Hematopoietic multipotent progenitor cell treated with erythropoietin and hydrocortisone succinate and interleukin-3 and kit ligand, for 4 days (in vitro differentiated cells): ENCODE measurements at regions not wholly inside any gene's neighbourhood (a gene's known extent, or its start where the extent isn't known, plus 50 kb on each side); places are given as distances from the start of the nearest gene placed in this dataset.

Source experiments
- DNase-seq: peaks from one replicate; pipeline ENCODE4 v3.0.0-alpha.2; 2015

DNA sequence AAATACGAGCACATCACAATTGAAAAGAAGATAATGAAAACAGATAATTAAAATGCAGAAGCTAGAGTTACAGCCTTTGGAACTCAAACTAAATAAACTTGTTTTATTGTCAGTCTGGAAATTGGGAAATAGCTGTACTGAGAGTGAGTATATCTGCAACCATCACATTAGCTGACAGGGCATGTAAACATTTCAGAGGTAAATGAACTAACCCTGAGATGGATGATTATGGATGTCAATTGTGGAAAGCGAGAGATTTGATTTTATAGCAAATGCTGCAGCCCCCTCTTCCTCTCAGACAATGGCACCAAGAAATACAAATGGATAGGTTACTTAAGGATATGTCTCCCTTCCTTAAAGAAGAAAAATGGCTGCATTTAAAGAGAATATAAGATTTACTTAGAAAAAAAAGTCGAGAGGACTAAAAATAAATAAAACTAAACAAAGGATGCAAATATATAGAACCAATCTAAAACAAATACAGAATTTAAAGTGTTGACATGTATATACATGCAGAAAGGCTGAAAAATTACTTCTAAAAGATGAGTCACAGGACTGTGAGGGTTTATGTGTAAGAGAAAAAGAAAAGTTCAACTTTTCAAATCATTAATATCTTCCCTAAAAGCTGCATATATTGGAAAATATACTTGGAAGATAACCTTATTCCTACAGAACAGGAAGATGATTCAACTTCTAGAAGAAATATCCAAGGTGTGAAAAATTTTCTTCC is 120.3 kb upstream of the FLRT2 start:
- DNase-seq = no peak

DNA sequence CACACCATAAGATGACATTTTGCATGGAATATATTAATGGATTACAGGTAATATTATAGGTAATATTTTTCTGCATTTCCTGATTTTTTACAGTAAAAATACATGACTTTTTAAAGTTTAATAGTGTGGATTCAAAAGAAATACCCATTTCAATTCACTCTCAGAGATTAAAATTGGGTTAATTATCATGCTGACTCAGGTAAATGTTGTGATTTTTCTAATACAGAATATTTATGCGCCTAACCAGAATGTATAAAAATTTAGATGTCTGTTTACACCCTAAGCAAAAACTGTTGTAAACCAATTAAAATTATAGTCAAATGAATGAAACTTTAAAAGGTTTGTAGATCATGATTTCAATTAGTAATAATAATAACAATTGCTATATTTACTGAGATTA is 117.2 kb upstream of the FLRT2 start:
- DNase-seq = no peak

GRCh38 chr14:85413836-85414526 is 116.0 kb upstream of the FLRT2 start:
- DNase-seq = peak; percentile 62

DNA sequence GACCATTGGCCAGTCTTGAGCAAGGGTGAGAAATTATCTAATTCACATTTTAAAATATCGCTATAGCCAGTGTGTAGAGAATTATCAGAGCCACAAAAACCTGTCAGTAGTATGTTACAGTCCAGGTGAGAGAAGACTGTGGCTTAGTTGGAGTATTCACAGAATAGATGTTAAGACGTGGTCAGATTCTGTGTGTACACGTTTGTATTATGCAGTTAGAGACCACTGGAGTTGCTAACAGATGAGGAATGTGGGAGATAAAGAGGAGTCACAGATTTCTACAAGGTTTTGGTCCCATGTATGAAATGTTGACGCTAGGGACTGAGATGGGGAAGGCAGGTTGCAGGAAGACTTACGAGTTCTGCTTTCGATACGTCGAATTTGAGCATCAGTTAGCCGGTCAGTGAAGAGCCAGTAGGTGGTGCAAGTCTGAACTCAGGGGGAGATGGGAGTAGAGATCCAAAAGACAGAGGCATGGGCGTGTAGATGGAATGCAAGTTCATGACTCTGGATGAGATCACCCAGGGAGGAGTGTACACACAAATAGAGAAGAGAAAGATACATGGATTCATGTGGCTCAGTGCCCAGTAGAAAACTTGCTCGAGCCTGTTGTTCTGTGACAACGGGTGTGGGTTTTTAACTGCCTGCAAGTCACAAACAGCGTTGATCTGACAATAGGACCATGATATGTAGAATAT is 114.8 kb upstream of the FLRT2 start:
- DNase-seq = peak; percentile 3

GRCh38 chr14:85416771-85417170 is 113.2 kb upstream of the FLRT2 start:
- DNase-seq = peak; percentile 46

DNA sequence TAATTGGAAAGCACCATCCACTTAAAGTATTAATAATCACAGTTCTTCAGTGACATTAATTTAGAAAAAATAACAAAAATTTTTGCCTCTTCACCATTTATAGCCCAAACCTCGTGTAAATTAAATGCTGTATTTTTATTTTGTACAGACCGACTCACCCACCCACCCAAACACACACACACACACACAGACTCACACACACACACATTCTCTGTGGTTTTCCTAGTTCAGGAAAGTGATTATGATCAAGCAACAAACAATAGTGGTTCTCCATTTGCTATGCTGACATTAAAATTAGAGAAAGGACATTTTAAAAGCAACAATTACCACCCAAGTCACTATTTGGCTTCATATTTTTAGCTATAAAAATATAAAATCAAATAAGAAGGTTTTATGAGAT is 112.5 kb upstream of the FLRT2 start:
- peak; percentile 13 for DNase-seq

DNA sequence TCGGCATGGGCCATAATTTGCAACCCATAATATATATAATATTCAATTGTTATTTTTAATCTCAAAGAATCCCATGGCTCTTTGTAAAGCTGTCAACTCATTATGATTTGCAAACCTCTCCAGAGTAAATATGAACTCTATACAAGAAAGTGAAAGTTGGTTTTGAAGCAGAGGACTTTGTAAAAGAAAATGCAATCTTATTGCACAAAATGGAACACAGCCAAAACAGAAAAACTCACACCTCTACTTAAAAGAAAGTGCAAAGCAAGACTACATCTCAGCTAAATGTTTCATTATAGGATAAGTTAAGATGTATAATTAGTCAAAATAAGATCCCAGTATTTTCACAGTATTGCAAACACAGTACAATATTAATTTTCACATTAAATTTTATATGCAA is 111.2 kb upstream of the FLRT2 start:
- DNase-seq = no peak

- no peak for DNase-seq
Measured at GRCh38 chr14:85420278-85420677, 109.7 kb upstream of the FLRT2 start.

GRCh38 chr14:85420707-85421106 is 109.2 kb upstream of the FLRT2 start:
- no peak for DNase-seq

GRCh38 chr14:85421186-85421877 is 108.6 kb upstream of the FLRT2 start:
- DNase-seq = no peak

DNA sequence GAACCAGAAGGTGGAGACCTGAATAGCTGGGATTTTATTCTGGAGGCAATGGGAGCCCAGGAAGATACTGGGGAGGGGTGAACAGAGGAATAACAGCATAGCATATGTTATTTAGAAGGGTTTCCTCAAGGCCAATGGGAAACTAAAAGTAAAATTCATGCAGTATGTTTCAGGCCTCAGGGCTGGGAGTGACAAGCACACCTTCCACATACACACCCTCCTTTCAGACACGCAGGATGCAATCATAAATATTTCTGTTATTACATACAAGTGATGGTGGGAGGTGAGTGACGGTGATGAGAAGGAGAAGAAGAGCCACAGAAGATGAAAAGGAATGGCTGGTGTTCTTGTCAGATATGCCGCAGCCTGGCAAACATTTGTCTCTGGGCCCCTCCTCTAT is 106.1 kb upstream of the FLRT2 start:
- no peak for DNase-seq

DNA sequence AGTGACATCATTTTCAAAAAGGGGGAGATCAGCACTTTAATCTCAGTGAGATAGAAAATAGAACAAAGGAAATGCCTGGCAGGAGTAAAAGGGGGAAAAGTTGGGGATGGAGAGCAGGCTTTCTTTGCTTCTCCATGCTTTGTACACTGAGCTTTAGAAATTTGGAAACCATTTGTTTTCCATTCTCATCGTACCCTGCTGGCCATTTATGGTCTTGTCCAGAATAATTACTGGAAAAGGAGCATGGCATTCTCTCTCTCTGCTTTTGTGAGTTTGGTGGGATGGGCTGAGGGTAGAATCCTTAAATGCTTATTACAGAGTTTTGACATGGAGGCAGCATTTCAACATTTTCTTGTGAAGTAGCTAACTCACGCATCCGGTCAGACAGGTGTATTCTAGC is 104.4 kb upstream of the FLRT2 start:
- no peak for DNase-seq

DNA sequence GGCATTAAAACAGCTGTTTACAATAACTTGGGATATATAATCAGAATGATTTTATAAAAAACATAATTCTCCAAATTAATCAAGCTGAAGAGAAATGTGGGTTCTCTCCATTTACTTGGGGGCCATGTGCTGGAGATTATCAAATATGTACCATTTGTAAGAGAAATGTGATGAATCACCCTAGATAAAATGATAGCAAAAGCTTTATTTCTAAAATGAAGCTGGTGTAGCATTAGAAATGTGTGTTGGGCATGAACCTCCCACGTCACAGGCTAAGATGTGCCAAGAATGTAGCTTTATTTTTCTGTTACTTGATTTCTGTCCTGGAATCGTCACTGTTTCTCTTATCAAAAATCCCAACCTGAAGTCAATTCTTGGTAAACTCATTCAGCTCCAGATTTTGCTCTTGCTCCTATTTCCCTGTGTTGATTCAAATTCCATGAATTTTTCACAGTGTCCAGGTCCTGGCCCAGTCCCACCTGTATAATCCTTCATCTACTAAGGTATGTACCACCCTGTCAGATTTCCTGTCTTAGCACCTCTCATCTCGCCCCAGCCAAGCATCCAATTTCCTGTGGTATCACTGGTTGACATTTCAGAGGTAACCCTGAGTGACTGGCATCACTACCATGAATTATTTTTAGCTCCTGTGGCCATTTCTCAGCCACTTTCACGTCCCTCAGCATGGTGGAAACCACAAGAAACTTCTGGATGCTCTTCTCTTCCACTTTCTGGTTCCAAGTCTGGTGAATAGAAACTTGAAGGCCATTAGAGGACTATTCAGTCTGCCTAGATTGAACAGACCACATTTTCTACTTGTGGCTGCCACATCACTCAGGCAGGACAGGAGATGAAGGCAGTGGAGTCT is 103.6 kb upstream of the FLRT2 start:
- DNase-seq = no peak

- DNase-seq = no peak
Measured at GRCh38 chr14:85428926-85429325, 101.0 kb upstream of the FLRT2 start.

DNA sequence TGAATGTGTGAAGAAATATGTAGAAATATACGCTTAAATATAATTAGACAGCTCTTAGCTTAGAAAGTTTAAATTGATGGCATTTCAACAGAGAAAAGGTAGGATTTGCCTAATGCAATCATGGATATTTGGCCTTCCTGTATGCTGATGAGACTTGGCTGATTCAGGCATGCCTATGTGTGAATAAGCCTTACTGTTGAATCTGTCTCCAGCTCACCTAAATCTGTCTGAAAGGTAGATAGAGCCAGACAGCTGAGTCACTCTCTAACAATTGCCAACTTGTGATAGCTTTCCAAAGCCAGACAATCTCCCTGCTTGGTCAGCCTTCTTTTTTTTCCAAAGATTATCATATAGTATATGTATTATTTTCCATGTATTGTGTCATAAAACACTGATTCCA is 92.8 kb upstream of the FLRT2 start:
- no peak for DNase-seq

DNA sequence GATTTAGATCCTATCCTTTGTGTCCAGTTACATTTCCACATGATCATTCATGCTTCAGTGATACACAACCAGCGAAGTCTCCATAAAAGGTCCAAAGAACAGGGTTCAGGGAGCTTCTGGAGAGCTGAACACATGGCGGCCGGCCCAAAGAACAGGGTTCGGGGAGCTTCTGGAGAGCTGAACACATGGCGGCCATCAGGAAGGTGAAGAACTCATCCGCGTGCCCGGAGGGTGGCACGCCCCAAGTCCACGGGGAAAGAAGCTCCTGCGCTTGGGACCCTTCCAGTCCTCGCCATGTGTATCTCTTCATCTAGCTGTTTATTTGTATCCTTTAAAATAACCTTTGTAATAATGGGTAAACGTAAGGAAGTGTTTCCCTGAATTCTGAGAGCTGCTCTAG is 91.9 kb upstream of the FLRT2 start:
- DNase-seq = no peak

DNA sequence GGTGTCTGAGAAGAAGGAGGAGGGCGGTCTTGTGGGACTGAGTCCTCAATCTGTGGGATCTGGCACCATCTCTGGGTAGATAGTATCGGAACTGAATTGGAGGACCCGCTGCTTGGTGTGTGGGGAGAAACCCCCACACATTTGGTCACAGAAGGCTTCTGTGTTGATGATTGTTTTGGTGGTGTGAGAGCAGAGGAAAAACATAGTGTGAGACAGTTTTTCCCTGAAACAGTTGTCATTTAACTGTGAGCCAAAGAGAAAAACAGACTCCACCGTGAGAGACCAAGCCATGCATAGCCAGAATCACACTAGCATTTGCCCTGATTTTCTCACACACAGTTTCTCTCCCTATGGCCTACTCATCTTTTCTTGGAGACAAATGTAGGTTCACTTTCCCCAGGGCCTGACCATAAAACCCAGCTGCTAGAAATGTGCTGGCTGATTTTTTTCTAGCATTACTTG is 91.4 kb upstream of the FLRT2 start:
- no peak for DNase-seq

GRCh38 chr14:85439696-85440328 is 90.1 kb upstream of the FLRT2 start:
- no peak for DNase-seq

- DNase-seq = no peak
Measured at GRCh38 chr14:85441909-85442643, 87.9 kb upstream of the FLRT2 start.

GRCh38 chr14:85442996-85443395 is 86.9 kb upstream of the FLRT2 start:
- DNase-seq = no peak

GRCh38 chr14:85444635-85445034 is 85.3 kb upstream of the FLRT2 start:
- peak; percentile 66 for DNase-seq
